SK-N-SH treated with all-trans-retinoic acid at 6 μM for 48 hours (cell line): ENCODE measurements at regions not wholly inside any gene's neighbourhood (a gene's known extent, or its start where the extent isn't known, plus 50 kb on each side); places are given as distances from the start of the nearest gene placed in this dataset.

ENCODE experiments used
- ATAC-seq: fragments of 200-7000 bp; cut with Tn5 transposase; 3 replicates; pipeline ENCODE4 v1.9.1; 2020; ENCODE audit warnings: mild to moderate bottlenecking, moderate library complexity
- ARNTL ChIP-seq: fragments of 450-650 bp; formaldehyde crosslinking; IDR thresholded peaks from 2 replicates; pipeline ENCODE4 v1.5.0; 2020; ENCODE audit warnings: low read depth, mild to moderate bottlenecking, moderate library complexity, borderline replicate concordance
- BACH2 ChIP-seq: fragments of 250-450 bp; sonication (Bioruptor Pico); IDR thresholded peaks from 2 replicates; pipeline ENCODE4 v1.9.0; 2021; ENCODE audit warnings: mild to moderate bottlenecking, borderline replicate concordance
- CSDC2 ChIP-seq: fragments of 250-450 bp; sonication (Bioruptor Pico); IDR thresholded peaks from 2 replicates; pipeline ENCODE4 v1.5.0; 2020; ENCODE audit warnings: mild to moderate bottlenecking, moderate library complexity
- ESRRG ChIP-seq: fragments of 250-450 bp; sonication (Bioruptor Pico); IDR thresholded peaks from 2 replicates; pipeline ENCODE4 v1.6.1; 2021; ENCODE audit warnings: mild to moderate bottlenecking
- GLIS3 ChIP-seq: fragments of 250-450 bp; sonication (Bioruptor Pico); IDR thresholded peaks from 2 replicates; pipeline ENCODE4 v1.5.0; 2020; ENCODE audit warnings: mild to moderate bottlenecking, moderate library complexity
- ISL1 ChIP-seq: fragments of 250-450 bp; sonication (Bioruptor Pico); IDR thresholded peaks from 2 replicates; pipeline ENCODE4 v2.1.2; 2022; ENCODE audit warnings: mild to moderate bottlenecking, moderate library complexity
- OSR1 ChIP-seq: fragments of 250-450 bp; sonication (Bioruptor Pico); IDR thresholded peaks from 2 replicates; pipeline ENCODE4 v1.8.0; 2022; ENCODE audit warnings: moderate library complexity, mild to moderate bottlenecking, inconsistent platforms
- PPARA ChIP-seq: fragments of 250-450 bp; sonication (Bioruptor Pico); IDR thresholded peaks from 2 replicates; pipeline ENCODE4 v1.5.0; 2020; ENCODE audit warnings: mild to moderate bottlenecking, borderline replicate concordance
- RARB ChIP-seq: fragments of 250-450 bp; sonication (Bioruptor Pico); IDR thresholded peaks from 2 replicates; pipeline ENCODE4 v1.8.0; 2021; ENCODE audit warnings: mild to moderate bottlenecking, moderate library complexity
- SNAI2 ChIP-seq: fragments of 250-450 bp; sonication (Bioruptor Pico); IDR thresholded peaks from 2 replicates; pipeline ENCODE4 v1.5.0; 2020; ENCODE audit warnings: mild to moderate bottlenecking, moderate library complexity
- TOX ChIP-seq: fragments of 250-450 bp; sonication (Bioruptor Pico); IDR thresholded peaks from 2 replicates; pipeline ENCODE4 v1.8.0; 2021; ENCODE audit warnings: mild to moderate bottlenecking, moderate library complexity, borderline replicate concordance
- ZC3H10 ChIP-seq: fragments of 250-450 bp; sonication (Bioruptor Pico); IDR thresholded peaks from 2 replicates; pipeline ENCODE4 v1.5.1; 2021; ENCODE audit warnings: mild to moderate bottlenecking, moderate library complexity
- ZFP3 ChIP-seq: fragments of 250-450 bp; sonication (Bioruptor Pico); IDR thresholded peaks from 2 replicates; pipeline ENCODE4 v1.5.0; 2020; ENCODE audit warnings: mild to moderate bottlenecking, moderate library complexity
- ZFP30 ChIP-seq: fragments of 450-650 bp; formaldehyde crosslinking; IDR thresholded peaks from 2 replicates; pipeline ENCODE4 v1.5.0; 2022; ENCODE audit warnings: mild to moderate bottlenecking, moderate library complexity
- ZNF565 ChIP-seq: fragments of 450-650 bp; formaldehyde crosslinking; conservative IDR thresholded peaks from 2 replicates; pipeline ENCODE4 v1.5.0; 2020; ENCODE audit warnings: low read depth, mild to moderate bottlenecking, moderate library complexity
- ZNF70 ChIP-seq: fragments of 450-650 bp; formaldehyde crosslinking; IDR thresholded peaks from 2 replicates; pipeline ENCODE4 v1.5.0; 2020; ENCODE audit warnings: mild to moderate bottlenecking, moderate library complexity
- ZNF8 ChIP-seq: fragments of 450-650 bp; formaldehyde crosslinking; IDR thresholded peaks from 2 replicates; pipeline ENCODE4 v1.5.0; 2020; ENCODE audit warnings: mild to moderate bottlenecking, moderate library complexity
- TF ChIP-seq, protein P1 (sequence below): fragments of 250-450 bp; sonication (Bioruptor Pico); IDR thresholded peaks from 2 replicates; pipeline ENCODE4 v1.8.0; 2020; ENCODE audit warnings: mild to moderate bottlenecking, moderate library complexity, borderline replicate concordance
- TF ChIP-seq, protein P2 (sequence below): fragments of 250-450 bp; sonication (Bioruptor Pico); IDR thresholded peaks from 2 replicates; pipeline ENCODE4 v1.8.0; 2021; ENCODE audit warnings: low read depth, mild to moderate bottlenecking, moderate library complexity, borderline replicate concordance
- TF ChIP-seq, protein P3 (sequence below): fragments of 250-450 bp; sonication (Bioruptor Pico); IDR thresholded peaks from 2 replicates; pipeline ENCODE4 v1.5.1; 2021; ENCODE audit warnings: mild to moderate bottlenecking, moderate library complexity
- TF ChIP-seq, protein P4 (sequence below): fragments of 250-450 bp; sonication (Bioruptor Pico); IDR thresholded peaks from 2 replicates; pipeline ENCODE4 v1.5.1; 2020; ENCODE audit warnings: low read depth, mild to moderate bottlenecking, moderate library complexity

DNA sequence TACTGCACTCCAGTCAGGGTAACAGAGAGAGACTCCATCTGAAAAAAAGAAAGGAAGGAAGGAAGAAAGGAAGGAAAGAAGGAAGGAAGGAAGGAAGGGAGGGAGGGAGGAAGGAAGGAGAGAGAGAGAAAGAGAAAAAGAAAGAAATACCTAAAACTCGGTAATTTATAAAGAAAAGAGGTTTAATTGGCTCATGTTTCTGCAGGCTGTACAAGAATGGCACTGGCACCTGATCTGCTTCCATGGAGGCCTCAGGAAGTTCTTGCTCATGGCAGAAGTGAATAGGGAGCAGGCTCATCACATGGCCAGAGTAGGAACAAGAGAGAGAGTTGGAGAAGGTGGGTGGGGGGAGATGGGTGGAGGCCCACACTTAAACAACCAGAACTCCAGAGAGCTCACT lies 215.2 kb upstream of the IRX3 start:
- no peak for ATAC-seq
- TF ChIP-seq TOX (no peak), ISL1 (no peak), SNAI2 (CRISPR knock-in tag) (no peak), ZNF70 (CRISPR knock-in tag) (no peak)
- TF ChIP-seq, protein P1, sequence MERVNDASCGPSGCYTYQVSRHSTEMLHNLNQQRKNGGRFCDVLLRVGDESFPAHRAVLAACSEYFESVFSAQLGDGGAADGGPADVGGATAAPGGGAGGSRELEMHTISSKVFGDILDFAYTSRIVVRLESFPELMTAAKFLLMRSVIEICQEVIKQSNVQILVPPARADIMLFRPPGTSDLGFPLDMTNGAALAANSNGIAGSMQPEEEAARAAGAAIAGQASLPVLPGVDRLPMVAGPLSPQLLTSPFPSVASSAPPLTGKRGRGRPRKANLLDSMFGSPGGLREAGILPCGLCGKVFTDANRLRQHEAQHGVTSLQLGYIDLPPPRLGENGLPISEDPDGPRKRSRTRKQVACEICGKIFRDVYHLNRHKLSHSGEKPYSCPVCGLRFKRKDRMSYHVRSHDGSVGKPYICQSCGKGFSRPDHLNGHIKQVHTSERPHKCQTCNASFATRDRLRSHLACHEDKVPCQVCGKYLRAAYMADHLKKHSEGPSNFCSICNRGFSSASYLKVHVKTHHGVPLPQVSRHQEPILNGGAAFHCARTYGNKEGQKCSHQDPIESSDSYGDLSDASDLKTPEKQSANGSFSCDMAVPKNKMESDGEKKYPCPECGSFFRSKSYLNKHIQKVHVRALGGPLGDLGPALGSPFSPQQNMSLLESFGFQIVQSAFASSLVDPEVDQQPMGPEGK (CRISPR knock-in tag) = no peak

DNA sequence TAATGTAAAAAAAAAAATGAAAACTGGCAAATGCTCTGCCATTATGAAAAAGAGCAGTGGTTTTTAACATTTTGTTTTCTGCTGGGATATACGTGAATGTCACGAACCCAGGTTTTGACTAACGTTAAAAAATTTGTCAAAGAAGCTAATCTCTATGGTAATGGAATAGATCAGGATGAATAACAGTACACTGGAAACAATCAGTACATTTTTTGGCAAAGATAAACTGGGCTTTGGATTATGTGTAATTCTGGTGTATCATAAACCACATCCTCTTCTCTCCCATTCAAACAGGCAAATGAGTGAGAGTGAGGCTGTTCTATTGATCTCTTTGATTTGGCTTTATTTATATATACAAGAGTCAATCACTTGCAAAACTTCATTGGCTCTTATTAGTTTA lies 207.0 kb upstream of the IRX3 start:
- ATAC-seq = no peak
- TF ChIP-seq, protein P1 (CRISPR knock-in tag) = no peak
- TF ChIP-seq CSDC2 (CRISPR knock-in tag) (no peak), ZFP30 (CRISPR knock-in tag) (no peak), PPARA (CRISPR knock-in tag) (no peak), ZNF70 (CRISPR knock-in tag) (no peak), ESRRG (CRISPR knock-in tag) (no peak), ARNTL (no peak), ZC3H10 (CRISPR knock-in tag) (no peak), OSR1 (CRISPR knock-in tag) (no peak)
- TF ChIP-seq, protein P2, sequence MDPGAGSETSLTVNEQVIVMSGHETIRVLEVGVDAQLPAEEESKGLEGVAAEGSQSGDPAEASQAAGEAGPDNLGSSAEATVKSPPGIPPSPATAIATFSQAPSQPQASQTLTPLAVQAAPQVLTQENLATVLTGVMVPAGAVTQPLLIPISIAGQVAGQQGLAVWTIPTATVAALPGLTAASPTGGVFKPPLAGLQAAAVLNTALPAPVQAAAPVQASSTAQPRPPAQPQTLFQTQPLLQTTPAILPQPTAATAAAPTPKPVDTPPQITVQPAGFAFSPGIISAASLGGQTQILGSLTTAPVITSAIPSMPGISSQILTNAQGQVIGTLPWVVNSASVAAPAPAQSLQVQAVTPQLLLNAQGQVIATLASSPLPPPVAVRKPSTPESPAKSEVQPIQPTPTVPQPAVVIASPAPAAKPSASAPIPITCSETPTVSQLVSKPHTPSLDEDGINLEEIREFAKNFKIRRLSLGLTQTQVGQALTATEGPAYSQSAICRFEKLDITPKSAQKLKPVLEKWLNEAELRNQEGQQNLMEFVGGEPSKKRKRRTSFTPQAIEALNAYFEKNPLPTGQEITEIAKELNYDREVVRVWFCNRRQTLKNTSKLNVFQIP (CRISPR knock-in tag) = no peak

DNA sequence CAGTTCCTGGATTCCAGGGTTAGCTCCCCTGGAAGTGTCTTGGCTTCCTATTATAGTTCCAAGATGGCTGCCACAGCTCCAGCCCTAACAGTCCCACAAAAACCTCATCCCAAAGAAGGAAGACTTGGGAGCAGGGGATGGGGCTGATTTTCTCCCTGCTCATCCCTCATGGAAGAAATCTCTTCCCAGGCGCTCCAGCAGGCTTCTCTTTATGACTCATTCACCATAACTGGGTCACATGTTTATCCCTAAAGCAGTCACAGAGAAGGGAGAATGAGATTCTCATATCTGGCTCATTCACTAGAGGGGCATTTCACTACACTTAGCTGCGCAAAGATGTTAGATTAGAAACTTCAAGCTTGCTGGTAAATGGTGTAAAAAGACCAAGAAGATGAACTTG lies 206.5 kb upstream of the IRX3 start:
- no peak for TF ChIP-seq ARNTL
- TF ChIP-seq, protein P3, sequence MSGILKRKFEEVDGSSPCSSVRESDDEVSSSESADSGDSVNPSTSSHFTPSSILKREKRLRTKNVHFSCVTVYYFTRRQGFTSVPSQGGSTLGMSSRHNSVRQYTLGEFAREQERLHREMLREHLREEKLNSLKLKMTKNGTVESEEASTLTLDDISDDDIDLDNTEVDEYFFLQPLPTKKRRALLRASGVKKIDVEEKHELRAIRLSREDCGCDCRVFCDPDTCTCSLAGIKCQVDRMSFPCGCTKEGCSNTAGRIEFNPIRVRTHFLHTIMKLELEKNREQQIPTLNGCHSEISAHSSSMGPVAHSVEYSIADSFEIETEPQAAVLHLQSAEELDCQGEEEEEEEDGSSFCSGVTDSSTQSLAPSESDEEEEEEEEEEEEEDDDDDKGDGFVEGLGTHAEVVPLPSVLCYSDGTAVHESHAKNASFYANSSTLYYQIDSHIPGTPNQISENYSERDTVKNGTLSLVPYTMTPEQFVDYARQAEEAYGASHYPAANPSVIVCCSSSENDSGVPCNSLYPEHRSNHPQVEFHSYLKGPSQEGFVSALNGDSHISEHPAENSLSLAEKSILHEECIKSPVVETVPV (CRISPR knock-in tag) = no peak
- TF ChIP-seq, protein P1 (CRISPR knock-in tag) = no peak
- TF ChIP-seq ZFP30 (CRISPR knock-in tag) = no peak
- TF ChIP-seq ZFP3 = no peak
- TF ChIP-seq CSDC2 (CRISPR knock-in tag) = no peak
- TF ChIP-seq PPARA (CRISPR knock-in tag) = no peak
- TF ChIP-seq ZNF565 (CRISPR knock-in tag) = no peak
- no peak for TF ChIP-seq RARB (CRISPR knock-in tag)
- no peak for TF ChIP-seq BACH2
- no peak for TF ChIP-seq SNAI2 (CRISPR knock-in tag)
- no peak for TF ChIP-seq ZC3H10 (CRISPR knock-in tag)
- no peak for TF ChIP-seq ZNF70 (CRISPR knock-in tag)
- no peak for ATAC-seq

DNA sequence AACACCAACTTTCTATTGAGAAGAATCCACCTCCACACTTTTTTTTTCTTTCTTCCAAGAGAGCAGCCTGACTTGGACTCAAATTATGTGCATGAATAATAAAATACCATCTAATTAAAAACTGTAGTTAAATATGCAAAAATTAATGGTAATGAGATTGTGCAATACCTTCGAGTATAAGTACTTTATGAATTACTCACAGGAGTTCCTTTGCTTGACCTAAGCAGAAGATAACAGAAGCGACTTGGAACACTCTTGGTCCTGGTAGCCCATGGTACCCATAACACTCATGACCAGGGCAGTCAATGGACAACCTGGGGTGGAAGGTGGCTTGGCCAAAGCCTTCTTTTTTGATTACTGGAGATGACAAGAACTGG lies 203.5 kb upstream of the IRX3 start:
- ATAC-seq = no peak
- TF ChIP-seq OSR1 (CRISPR knock-in tag) = no peak
- TF ChIP-seq, protein P4, sequence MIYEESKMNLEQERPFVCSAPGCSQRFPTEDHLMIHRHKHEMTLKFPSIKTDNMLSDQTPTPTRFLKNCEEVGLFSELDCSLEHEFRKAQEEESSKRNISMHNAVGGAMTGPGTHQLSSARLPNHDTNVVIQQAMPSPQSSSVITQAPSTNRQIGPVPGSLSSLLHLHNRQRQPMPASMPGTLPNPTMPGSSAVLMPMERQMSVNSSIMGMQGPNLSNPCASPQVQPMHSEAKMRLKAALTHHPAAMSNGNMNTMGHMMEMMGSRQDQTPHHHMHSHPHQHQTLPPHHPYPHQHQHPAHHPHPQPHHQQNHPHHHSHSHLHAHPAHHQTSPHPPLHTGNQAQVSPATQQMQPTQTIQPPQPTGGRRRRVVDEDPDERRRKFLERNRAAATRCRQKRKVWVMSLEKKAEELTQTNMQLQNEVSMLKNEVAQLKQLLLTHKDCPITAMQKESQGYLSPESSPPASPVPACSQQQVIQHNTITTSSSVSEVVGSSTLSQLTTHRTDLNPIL (CRISPR knock-in tag) = no peak
- TF ChIP-seq PPARA (CRISPR knock-in tag) = no peak
- no peak for TF ChIP-seq ESRRG (CRISPR knock-in tag)
- no peak for TF ChIP-seq ARNTL
- no peak for TF ChIP-seq SNAI2 (CRISPR knock-in tag)
- no peak for TF ChIP-seq CSDC2 (CRISPR knock-in tag)
- TF ChIP-seq, protein P2 (CRISPR knock-in tag) = no peak
- TF ChIP-seq BACH2 = no peak
- no peak for TF ChIP-seq TOX
- no peak for TF ChIP-seq ZFP30 (CRISPR knock-in tag)
- no peak for TF ChIP-seq GLIS3 (CRISPR knock-in tag)
- no peak for TF ChIP-seq RARB (CRISPR knock-in tag)
- TF ChIP-seq, protein P3 (CRISPR knock-in tag) = no peak
- TF ChIP-seq ZNF8 = no peak
- no peak for TF ChIP-seq ZNF565 (CRISPR knock-in tag)
